Subcutaneous abdominal adipose tissue (tissue), 5 donors: ENCODE measurements at regions not wholly inside any gene's neighbourhood (a gene's known extent, or its start where the extent isn't known, plus 50 kb on each side); places are given as distances from the start of the nearest gene placed in this dataset.

Experiments used
- H3K27ac ChIP-seq: one replicate; pipeline ENCODE4 v1.7.0; 2013; ENCODE audit warnings: low read depth, mild to moderate bottlenecking, inconsistent platforms, low read length, moderate library complexity
- H3K27me3 ChIP-seq, 5 donors: one replicate each; pipeline ENCODE4 v1.7.0; 2013; ENCODE audit warnings: low read length in 5 of 5, inconsistent platforms in 1 of 5; ENCODE audit not compliant: control insufficient read depth in 5 of 5, insufficient read depth in 4 of 5
- H3K36me3 ChIP-seq, 5 donors: one replicate each; pipeline ENCODE4 v1.7.0; 2013; ENCODE audit warnings: low read length in 5 of 5; ENCODE audit not compliant: control insufficient read depth in 5 of 5, insufficient read depth in 5 of 5
- H3K4me1 ChIP-seq, 5 donors: one replicate each; pipeline ENCODE4 v1.7.0; 2013; ENCODE audit warnings: low read length in 5 of 5, mild to moderate bottlenecking in 3 of 5, moderate library complexity in 1 of 5; ENCODE audit not compliant: control insufficient read depth in 5 of 5, insufficient read depth in 5 of 5
- H3K4me3 ChIP-seq, 5 donors: one replicate each; pipeline ENCODE4 v1.7.0; 2013; ENCODE audit warnings: low read length in 5 of 5, low read depth in 1 of 5
- H3K9ac ChIP-seq, 5 donors: one replicate each; pipeline ENCODE4 v1.7.0; 2013; ENCODE audit warnings: low read length in 5 of 5, mild to moderate bottlenecking in 4 of 5, moderate library complexity in 3 of 5
- H3K9me3 ChIP-seq, 5 donors: one replicate each; pipeline ENCODE4 v1.7.0; 2013; ENCODE audit warnings: low read length in 5 of 5; ENCODE audit not compliant: control insufficient read depth in 5 of 5
- donor health status: healthy.
- donor health status: healthy.
- donor health status: healthy.
- donor health status: healthy.
- donor health status: healthy.

- Histone ChIP-seq H3K9ac (no peak overlapping the region), H3K27ac (no peak overlapping the region), H3K36me3 (no peaks in the 10 kb centered on the region), H3K4me1 (peaks cover 0 to 6% (median 2%) of the 10 kb centered on the region in 5 donors), H3K4me3 (no peak overlapping the region), H3K9me3 (no peaks in the 10 kb centered on the region), H3K27me3 (peaks cover 0 to 5% (median 5%) of the 10 kb centered on the region in 5 donors)
These were observed 146.3 kb downstream of the C1orf94 start for GRCh38 chr1:34322969-34323368.

GRCh38 chr1:34324879-34325440 lies 148.3 kb downstream of the C1orf94 start:
- Histone ChIP-seq H3K4me3 (no peak overlapping the region), H3K36me3 (no peaks in the 10 kb centered on the region), H3K9ac (no peak overlapping the region), H3K27ac (no peak overlapping the region), H3K27me3 (peaks cover 0 to 5% (median 5%) of the 10 kb centered on the region in 5 donors), H3K4me1 (no peaks in the 10 kb centered on the region), H3K9me3 (no peaks in the 10 kb centered on the region)

GRCh38 chr1:34328281-34328799 lies 151.6 kb downstream of the C1orf94 start:
- no peak overlapping the region for H3K9ac ChIP-seq
- H3K9me3 ChIP-seq: no peaks in the 10 kb centered on the region
- H3K4me1 ChIP-seq: no peaks in the 10 kb centered on the region
- no peaks in the 10 kb centered on the region for H3K36me3 ChIP-seq
- H3K27ac ChIP-seq: no peak overlapping the region
- H3K27me3 ChIP-seq: peaks cover 0 to 5% (median under 1%) of the 10 kb centered on the region in 5 donors
- H3K4me3 ChIP-seq: no peak overlapping the region

- H3K36me3 ChIP-seq: no peaks in the 10 kb centered on the region
- no peaks in the 10 kb centered on the region for H3K9me3 ChIP-seq
- no peak overlapping the region for H3K9ac ChIP-seq
- no peak overlapping the region for H3K4me3 ChIP-seq
- no peaks in the 10 kb centered on the region for H3K4me1 ChIP-seq
- peaks cover 0 to 5% (median 0%) of the 10 kb centered on the region in 5 donors for H3K27me3 ChIP-seq
- no peak overlapping the region for H3K27ac ChIP-seq
These were observed 153.4 kb downstream of the C1orf94 start for GRCh38 chr1:34330061-34330460.

- Histone ChIP-seq H3K27ac (no peak overlapping the region), H3K9ac (no peak overlapping the region), H3K27me3 (peaks cover 0 to 5% (median 0%) of the 10 kb centered on the region in 5 donors), H3K4me3 (no peak overlapping the region), H3K4me1 (peaks cover 0 to 9% (median 4%) of the 10 kb centered on the region in 5 donors), H3K36me3 (no peaks in the 10 kb centered on the region), H3K9me3 (no peaks in the 10 kb centered on the region)
These were observed 154.6 kb downstream of the C1orf94 start for GRCh38 chr1:34331020-34331926.

- Histone ChIP-seq H3K9ac (no peak overlapping the region), H3K9me3 (no peaks in the 10 kb centered on the region), H3K27me3 (no peaks in the 10 kb centered on the region), H3K27ac (no peak overlapping the region), H3K36me3 (no peaks in the 10 kb centered on the region), H3K4me1 (peaks cover 0 to 12% (median 4%) of the 10 kb centered on the region in 5 donors), H3K4me3 (no peak overlapping the region)
These were observed 156.3 kb downstream of the C1orf94 start for GRCh38 chr1:34332996-34333395.

- Histone ChIP-seq H3K36me3 (no peaks in the 10 kb centered on the region), H3K27me3 (peaks cover 0 to 7% (median 0%) of the 10 kb centered on the region in 5 donors), H3K9me3 (no peaks in the 10 kb centered on the region), H3K9ac (no peak overlapping the region), H3K4me3 (no peak overlapping the region), H3K27ac (no peak overlapping the region), H3K4me1 (peaks cover 0 to 12% (median 4%) of the 10 kb centered on the region in 5 donors)
These were observed 162.2 kb downstream of the C1orf94 start for GRCh38 chr1:34338871-34339270.

- no peak overlapping the region for H3K9ac ChIP-seq
- H3K4me1 ChIP-seq: no peaks in the 10 kb centered on the region
- no peaks in the 10 kb centered on the region for H3K36me3 ChIP-seq
These were observed 165.2 kb downstream of the C1orf94 start for GRCh38 chr1:34341896-34342295.

GRCh38 chr1:34342334-34342733 lies 165.6 kb downstream of the C1orf94 start:
- no peaks in the 10 kb centered on the region for H3K36me3 ChIP-seq
- H3K27ac ChIP-seq: no peak overlapping the region
- no peak overlapping the region for H3K9ac ChIP-seq
- H3K27me3 ChIP-seq: peaks cover 0 to 7% (median 0%) of the 10 kb centered on the region in 5 donors
- no peaks in the 10 kb centered on the region for H3K9me3 ChIP-seq
- H3K4me3 ChIP-seq: no peak overlapping the region
- H3K4me1 ChIP-seq: no peaks in the 10 kb centered on the region

More at GRCh38 chr1:34341896-34342295, 165.2 kb downstream of the C1orf94 start:
- Histone ChIP-seq H3K27me3 (peaks cover 0 to 7% (median 0%) of the 10 kb centered on the region in 5 donors), H3K4me3 (no peak overlapping the region), H3K27ac (no peak overlapping the region), H3K9me3 (no peaks in the 10 kb centered on the region)

- Histone ChIP-seq H3K9me3 (no peaks in the 10 kb centered on the region), H3K27me3 (peaks cover 0 to 3% (median 0%) of the 10 kb centered on the region in 5 donors), H3K4me3 (no peak overlapping the region), H3K9ac (no peak overlapping the region), H3K27ac (no peak overlapping the region), H3K36me3 (no peaks in the 10 kb centered on the region), H3K4me1 (no peaks in the 10 kb centered on the region)
These were observed 169.4 kb downstream of the C1orf94 start for GRCh38 chr1:34346128-34346527.
